H1 (cell line): ENCODE measurements at regions not wholly inside any gene's neighbourhood (a gene's known extent, or its start where the extent isn't known, plus 50 kb on each side); places are given as distances from the start of the nearest gene placed in this dataset.

ENCODE experiments used
- CTCF ChIA-PET: fragments of 300-600 bp; sonication (Branson Sonifier 250); formaldehyde crosslinking; loops from one replicate; lab custom pipeline; 2021; ENCODE audit not compliant: partially characterized antibody; lab: Charles Lee
- POLR2A ChIA-PET: fragments of 300-600 bp; sonication (Branson Sonifier 250); formaldehyde crosslinking; loops from one replicate; lab custom pipeline; 2021; ENCODE audit warnings: inconsistent platforms; ENCODE audit not compliant: partially characterized antibody; lab: Charles Lee
- DNase-seq, 2 experiments: peaks; one replicate each; pipeline versions ENCODE4 v3.0.0 to v3.0.0-alpha.2; 2010 to 2022; ENCODE audit warnings: low spot score in 2 of 2, low read depth in 1 of 2, mixed read lengths in 1 of 2
- FAIRE-seq: peaks from 2 replicates; lab custom pipeline; 2011; peaks lifted over from hg19 to GRCh38; lab: Jason Lieb, UNC
- H2AFZ ChIP-seq: 2 replicates; pipeline ENCODE4 v1.8.1; 2012; ENCODE audit warnings: low read length, inconsistent platforms
- H2AK5ac ChIP-seq: 2 replicates; pipeline ENCODE4 v1.6.1; 2013; ENCODE audit warnings: low read depth, low read length
- H2BK120ac ChIP-seq: replicated peaks from 2 replicates; pipeline ENCODE3; 2013; ENCODE audit warnings: low read depth, low read length, inconsistent platforms
- H2BK12ac ChIP-seq: 2 replicates; pipeline ENCODE4 v1.6.1; 2013; ENCODE audit warnings: low read depth, low read length
- H2BK15ac ChIP-seq: 2 replicates; pipeline ENCODE4 v1.6.1; 2013; ENCODE audit warnings: low read length
- H2BK20ac ChIP-seq: 2 replicates; pipeline ENCODE4 v1.6.1; 2013; ENCODE audit warnings: low read length
- H2BK5ac ChIP-seq: 2 replicates; pipeline ENCODE4 v1.6.1; 2013; ENCODE audit warnings: low read depth, low read length
- H3K14ac ChIP-seq: 2 replicates; pipeline ENCODE4 v1.6.1; 2013; ENCODE audit warnings: inconsistent platforms; ENCODE audit not compliant: insufficient read length
- H3K18ac ChIP-seq: 2 replicates; pipeline ENCODE4 v1.6.1; 2013; ENCODE audit warnings: low read length; ENCODE audit errors: extremely low read depth
- H3K23ac ChIP-seq: 2 replicates; pipeline ENCODE4 v1.6.1; 2013; ENCODE audit warnings: inconsistent platforms; ENCODE audit not compliant: insufficient read length
- H3K23me2 ChIP-seq: 2 replicates; pipeline ENCODE4 v1.6.1; 2013; ENCODE audit warnings: low read depth, low read length
- H3K27ac ChIP-seq: 2 replicates; pipeline ENCODE4 v1.6.1; 2011; ENCODE audit warnings: low read depth, low read length, inconsistent platforms
- H3K27me3 ChIP-seq, 4 experiments: replicated peaks in 1 of 4; 1 replicate in 1 of 4; 2 replicates in 3 of 4; pipeline versions ENCODE4 v1.6.1 to v1.8.1; 2011 to 2013; ENCODE audit warnings: low read length in 3 of 4, mild to moderate bottlenecking in 3 of 4, inconsistent platforms in 2 of 4, mixed read lengths in 2 of 4, moderate library complexity in 1 of 4; ENCODE audit not compliant: control insufficient read depth in 3 of 4, insufficient read depth in 3 of 4; ENCODE audit errors: extremely low read depth in 1 of 4
- H3K36me3 ChIP-seq, 4 experiments: 2 replicates each; pipeline versions ENCODE4 v1.6.1 to v1.8.1; 2011 to 2013; ENCODE audit warnings: mild to moderate bottlenecking in 4 of 4, low read length in 3 of 4, moderate library complexity in 2 of 4, control low read depth in 1 of 4, inconsistent platforms in 1 of 4; ENCODE audit not compliant: insufficient read depth in 4 of 4, control insufficient read depth in 2 of 4
- H3K4ac ChIP-seq: replicated peaks from 2 replicates; pipeline ENCODE3; 2013; ENCODE audit warnings: low read length, low read depth, mixed read lengths, inconsistent platforms; ENCODE audit not compliant: insufficient read length
- H3K4me1 ChIP-seq, 4 experiments: replicated peaks in 1 of 4; 1 replicate in 1 of 4; 2 replicates in 3 of 4; pipeline versions ENCODE4 v1.6.1 to v1.8.1; 2011 to 2013; ENCODE audit warnings: low read length in 3 of 4, inconsistent platforms in 2 of 4, mixed read lengths in 1 of 4; ENCODE audit not compliant: insufficient read depth in 4 of 4, control insufficient read depth in 3 of 4
- H3K4me2 ChIP-seq, 2 experiments: 2 replicates each; pipeline versions ENCODE4 v1.6.1 to v1.8.1; 2011 to 2013; ENCODE audit warnings: low read depth in 2 of 2, low read length in 2 of 2, control low read depth in 1 of 2, inconsistent platforms in 1 of 2, mild to moderate bottlenecking in 1 of 2; ENCODE audit not compliant: insufficient read depth in 1 of 2
- H3K4me3 ChIP-seq, 4 experiments: fragments of 200-600, 300-600 bp in 1 of 4; sonication (generic), shearing (Covaris generic), sonication (Bioruptor Twin) in 1 of 4; 2 replicates each; pipeline versions ENCODE4 v1.5.1 to v1.8.1; 2011 to 2016; ENCODE audit warnings: low read length in 4 of 4, low read depth in 3 of 4, control low read depth in 2 of 4, inconsistent platforms in 2 of 4, mild to moderate bottlenecking in 2 of 4, mixed read lengths in 1 of 4, moderate library complexity in 1 of 4; ENCODE audit not compliant: insufficient read depth in 2 of 4; ENCODE audit errors: extremely low read depth in 1 of 4
- H3K56ac ChIP-seq: replicated peaks from 2 replicates; pipeline ENCODE3; 2013; ENCODE audit warnings: low read depth, mild to moderate bottlenecking, mixed read lengths, low read length, inconsistent platforms; ENCODE audit not compliant: insufficient read length
- H3K79me1 ChIP-seq: 2 replicates; pipeline ENCODE4 v1.6.1; 2013; ENCODE audit warnings: low read depth, low read length, control low read depth
- H3K79me2 ChIP-seq, 2 experiments: 2 replicates each; pipeline versions ENCODE4 v1.6.1 to v1.8.1; 2012 to 2013; ENCODE audit warnings: low read length in 2 of 2, mild to moderate bottlenecking in 2 of 2, inconsistent platforms in 1 of 2; ENCODE audit not compliant: insufficient read depth in 2 of 2, control insufficient read depth in 1 of 2
- H3K9ac ChIP-seq, 4 experiments: replicated peaks in 1 of 4; 1 replicate in 1 of 4; 2 replicates in 3 of 4; pipeline versions ENCODE4 v1.6.1 to v1.8.1; 2011 to 2013; ENCODE audit warnings: low read depth in 3 of 4, low read length in 3 of 4, control low read depth in 2 of 4, mild to moderate bottlenecking in 2 of 4, moderate library complexity in 2 of 4, inconsistent platforms in 1 of 4; ENCODE audit errors: extremely low read depth in 1 of 4
- H3K9me3 ChIP-seq, 2 experiments: 2 replicates each; pipeline versions ENCODE4 v1.6.1 to v1.8.1; 2012 to 2013; ENCODE audit warnings: mild to moderate bottlenecking in 2 of 2, moderate library complexity in 2 of 2, control low read depth in 1 of 2, inconsistent platforms in 1 of 2, low read depth in 1 of 2, low read length in 1 of 2, mixed read lengths in 1 of 2; ENCODE audit not compliant: insufficient read depth in 2 of 2
- H4K20me1 ChIP-seq, 2 experiments: replicated peaks in 1 of 2; 2 replicates each; pipeline versions ENCODE3 to v1.8.1; 2011 to 2013; ENCODE audit warnings: inconsistent platforms in 2 of 2, low read length in 2 of 2, mild to moderate bottlenecking in 1 of 2; ENCODE audit not compliant: insufficient read depth in 2 of 2, control insufficient read depth in 1 of 2
- H4K5ac ChIP-seq: 2 replicates; pipeline ENCODE4 v1.6.1; 2013; ENCODE audit warnings: low read length, low read depth, mixed read lengths, inconsistent platforms; ENCODE audit not compliant: insufficient read length
- H4K8ac ChIP-seq: 2 replicates; pipeline ENCODE4 v1.8.0; 2013; ENCODE audit warnings: mild to moderate bottlenecking, moderate library complexity, low read length, inconsistent platforms; ENCODE audit not compliant: insufficient read depth; ENCODE audit errors: extremely low read depth
- H4K91ac ChIP-seq: replicated peaks from 2 replicates; pipeline ENCODE3; 2013; ENCODE audit warnings: low read length, mixed read lengths, inconsistent platforms; ENCODE audit not compliant: insufficient read length
- BACH1 ChIP-seq: IDR thresholded peaks from 2 replicates; pipeline ENCODE4 v1.6.1; 2012; ENCODE audit warnings: low read length, improper control_type of control experiment
- EGR1 ChIP-seq: IDR thresholded peaks from 2 replicates; pipeline ENCODE4 v1.6.1; 2011; ENCODE audit warnings: low read depth, low read length, borderline replicate concordance
- FOSL1 ChIP-seq: IDR thresholded peaks from 2 replicates; pipeline ENCODE4 v1.6.1; 2011; ENCODE audit warnings: mild to moderate bottlenecking, low read depth, low read length, moderate library complexity; ENCODE audit not compliant: insufficient read depth
- GABPA ChIP-seq: IDR thresholded peaks from 2 replicates; pipeline ENCODE4 v1.6.1; 2011; ENCODE audit warnings: mild to moderate bottlenecking, low read length, moderate library complexity, borderline replicate concordance; ENCODE audit not compliant: insufficient read depth
- HDAC2 ChIP-seq, 2 experiments: fragments of 300-600 bp in 1 of 2; sonication (generic) in 1 of 2; IDR thresholded peaks; 2 replicates each; pipeline ENCODE4 v1.6.1; 2011 to 2012; ENCODE audit warnings: low read depth in 2 of 2, low read length in 2 of 2, mild to moderate bottlenecking in 2 of 2, moderate library complexity in 2 of 2, borderline replicate concordance in 1 of 2, inconsistent platforms in 1 of 2
- JUND ChIP-seq: IDR thresholded peaks from 2 replicates; pipeline ENCODE4 v1.6.1; 2011; ENCODE audit warnings: mild to moderate bottlenecking, improper control_type of control experiment, low read length
- MAX ChIP-seq: IDR thresholded peaks from 2 replicates; pipeline ENCODE4 v1.6.1; 2012; ENCODE audit warnings: inconsistent platforms
- NANOG ChIP-seq: IDR thresholded peaks from 2 replicates; pipeline ENCODE4 v1.6.1; 2011; ENCODE audit warnings: low read length, low read depth, mild to moderate bottlenecking, inconsistent platforms; ENCODE audit not compliant: insufficient read depth, poor library complexity, severe bottlenecking
- POLR2A ChIP-seq, 2 experiments: IDR thresholded peaks; 1 replicate in 1 of 2; 2 replicates in 1 of 2; pipeline ENCODE4 v1.6.1; 2011; ENCODE audit warnings: low read depth in 2 of 2, low read length in 2 of 2, mild to moderate bottlenecking in 2 of 2; ENCODE audit errors: control extremely low read depth in 1 of 2
- RAD21 ChIP-seq, 2 experiments: IDR thresholded peaks in 1 of 2; conservative IDR thresholded peaks in 1 of 2; 2 replicates each; pipeline ENCODE4 v1.6.1; 2011; ENCODE audit warnings: low read depth in 2 of 2, low read length in 2 of 2, improper control_type of control experiment in 1 of 2, inconsistent platforms in 1 of 2, mild to moderate bottlenecking in 1 of 2, moderate library complexity in 1 of 2
- RFX5 ChIP-seq: IDR thresholded peaks from 2 replicates; pipeline ENCODE4 v1.6.1; 2011; ENCODE audit warnings: low read depth, low read length, improper control_type of control experiment, borderline replicate concordance
- SIRT6 ChIP-seq: IDR thresholded peaks from one replicate; pipeline ENCODE4 v1.7.1; 2012; ENCODE audit warnings: low read length, inconsistent platforms
- SUZ12 ChIP-seq: fragments of 200-600 bp; sonication (generic); IDR thresholded peaks from 2 replicates; pipeline ENCODE4 v1.6.1; 2012; ENCODE audit warnings: mild to moderate bottlenecking, inconsistent platforms, low read length, moderate library complexity, mixed read lengths
- TAF7 ChIP-seq: optimal IDR thresholded peaks from 2 replicates; pipeline ENCODE3; 2011; ENCODE audit warnings: low read depth, mild to moderate bottlenecking, inconsistent platforms, low read length, moderate library complexity, borderline replicate concordance
- YY1 ChIP-seq: IDR thresholded peaks from 2 replicates; pipeline ENCODE4 v1.6.1; 2011; ENCODE audit warnings: low read depth, mild to moderate bottlenecking, low read length
- WGBS, 2 experiments: shearing (Covaris generic) in 1 of 2; methylation state at CpG; one replicate each; pipeline versions ENCODE4 v1.1.6 to v1.1.7; 2013 to 2015; ENCODE audit warnings: low lambda C conversion rate in 2 of 2, mixed read lengths in 2 of 2, inconsistent platforms in 1 of 2, low coverage in 1 of 2, missing lambda C conversion rate in 1 of 2; ENCODE audit not compliant: insufficient replicate concordance in 2 of 2, insufficient coverage in 1 of 2, insufficient read length in 1 of 2; ENCODE audit errors: extremely low coverage in 1 of 2, missing lambda C conversion rate in 1 of 2; 5-methylcytosine and 5-hydroxymethylcytosine counted together

GRCh38 chr20:7091655-7092054, 324.2 kb downstream of the BMP2 start:
- Histone ChIP-seq H4K5ac (no peak overlapping the region), H3K27me3 (no peaks in the 10 kb centered on the region), H3K79me1 (no peaks in the 10 kb centered on the region), H3K23me2 (no peaks in the 10 kb centered on the region; the same call in 1 of the 2 replicates), H3K4me1 (no peaks in the 10 kb centered on the region), H3K4me2 (no peak overlapping the region), H3K36me3 (no peaks in the 10 kb centered on the region), H3K4ac (no peak overlapping the region), H2BK15ac (no peak overlapping the region), H3K9ac (no peak overlapping the region), H3K9me3 (no peaks in the 10 kb centered on the region), H2BK5ac (no peak overlapping the region), H2BK120ac (no peak overlapping the region), H4K8ac (no peak overlapping the region), H4K20me1 (no peaks in the 10 kb centered on the region), H2BK20ac (no peak overlapping the region), H2BK12ac (no peak overlapping the region), H3K4me3 (no peak overlapping the region), H3K18ac (no peak overlapping the region), H3K23ac (no peak overlapping the region), H2AFZ (no peak overlapping the region), H3K27ac (no peak overlapping the region), H3K14ac (no peak overlapping the region), H2AK5ac (no peak overlapping the region), H4K91ac (no peak overlapping the region), H3K56ac (no peak overlapping the region), H3K79me2 (no peaks in the 10 kb centered on the region)
- POLR2A ChIA-PET: no interaction called here
- CTCF ChIA-PET: interaction anchor here (0.6 to 1.7 kb wide), 4 partner anchors 11 to 198 kb away, joined by 3 read pairs; no protein-coding TSS in a partner anchor
- FAIRE-seq: no peak
- DNase-seq: no peak
- WGBS, 2 experiments: 85% methylated on average over 4 of the region's 4 CpGs; no CpG with 5 or more reads in 1 of the 2 experiments
- TF ChIP-seq YY1: no peak
- no peak for TF ChIP-seq FOSL1
- TF ChIP-seq SIRT6: no peak
- no peak for TF ChIP-seq GABPA
- no peak for TF ChIP-seq SUZ12
- TF ChIP-seq POLR2A (IDR thresholded peaks at IDR 0.05; ENCODE audit: control extremely low read depth in 1 of 2, low read depth in 2 of 2, low read length in 2 of 2): no peak
- TF ChIP-seq NANOG: no peak
- no peak for TF ChIP-seq HDAC2 (IDR thresholded peaks at IDR 0.05; ENCODE audit: borderline replicate concordance in 1 of 2, low read depth in 2 of 2, low read length in 2 of 2)
- no peak for TF ChIP-seq RAD21 (IDR thresholded peaks at IDR 0.05 in 1 of 2, conservative IDR thresholded peaks at IDR 0.05 in 1 of 2; ENCODE audit: low read depth in 2 of 2, low read length in 2 of 2)
- TF ChIP-seq RFX5: no peak
- no peak for TF ChIP-seq MAX
- no peak for TF ChIP-seq BACH1
- no peak for TF ChIP-seq JUND
- no peak for TF ChIP-seq EGR1
- no peak for TF ChIP-seq TAF7
